A673 (cell line): ENCODE measurements at regions not wholly inside any gene's neighbourhood (a gene's known extent, or its start where the extent isn't known, plus 50 kb on each side); places are given as distances from the start of the nearest gene placed in this dataset.

ENCODE experiments used
- CTCF ChIP-seq: fragments of 300-800, 200-600 bp; sonication (generic); conservative IDR thresholded peaks from 2 replicates; pipeline ENCODE4 v1.5.1; 2017; ENCODE audit warnings: low read depth, mild to moderate bottlenecking, antibody characterized with exemption, low read length, moderate library complexity, mixed read lengths
- EZH2 ChIP-seq: fragments of 200-600 bp; sonication (generic); IDR thresholded peaks from 2 replicates; pipeline ENCODE4 v1.6.1; 2017; ENCODE audit warnings: borderline replicate concordance, low read depth, mild to moderate bottlenecking, mixed read lengths, antibody characterized with exemption, low read length; ENCODE audit not compliant: poor library complexity, severe bottlenecking

DNA sequence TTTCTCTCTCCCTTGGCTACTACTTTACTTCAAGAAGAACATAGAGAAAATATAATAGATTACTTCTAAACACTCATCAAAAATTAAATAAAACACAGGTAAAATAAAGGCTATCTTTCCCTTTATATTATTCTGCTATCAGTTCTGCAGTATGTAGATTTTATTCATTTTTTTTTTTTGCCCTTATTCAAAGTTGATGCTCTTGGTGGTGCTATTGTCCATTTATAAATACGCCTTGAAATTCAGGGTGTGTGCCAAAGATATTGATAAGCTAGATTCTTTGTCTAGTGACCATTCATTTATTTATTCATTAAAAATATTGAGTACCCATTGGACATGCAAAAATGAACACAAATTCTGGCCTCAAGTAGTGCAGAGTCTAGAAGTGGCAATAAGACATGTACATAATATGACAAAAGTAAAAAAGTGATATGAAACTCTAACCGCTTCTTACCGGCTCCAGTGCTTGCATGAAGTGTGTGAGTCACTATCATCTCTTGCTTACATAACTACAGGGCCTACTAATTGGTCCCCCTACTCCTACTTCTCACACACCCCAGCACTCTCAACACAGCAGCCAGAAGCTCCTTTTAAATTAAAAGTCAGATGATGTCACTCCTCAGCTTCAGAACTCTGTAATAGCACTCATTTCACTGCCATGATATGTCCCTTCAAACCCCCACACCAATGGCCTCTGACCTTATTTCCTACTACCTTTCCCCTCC lies 208.3 kb upstream of the FANCL start:
- TF ChIP-seq EZH2 (no peak), CTCF (peak; percentile 42)
